Spleen (tissue), 11 donors: ENCODE measurements at regions not wholly inside any gene's neighbourhood (a gene's known extent, or its start where the extent isn't known, plus 50 kb on each side); places are given as distances from the start of the nearest gene placed in this dataset.

Source experiments
- DNase-seq: peaks from one replicate; pipeline ENCODE4 v3.0.0-alpha.2; 2020
- H3K27ac ChIP-seq, 8 donors: fragments of 200-600 bp; sonication (generic) in 7 of 8; 1 replicate in 4 of 8; 2 replicates in 4 of 8; pipeline versions ENCODE4 v1.5.0 to v1.8.0; 2016 to 2021; ENCODE audit warnings: inconsistent platforms in 4 of 8, mild to moderate bottlenecking in 4 of 8, moderate library complexity in 1 of 8
- H3K27me3 ChIP-seq, 7 donors: fragments of 200-600 bp; sonication (generic) in 6 of 7; replicated peaks in 1 of 7; 1 replicate in 4 of 7; 2 replicates in 3 of 7; pipeline versions ENCODE4 v1.5.0 to v1.8.0; 2016 to 2021; ENCODE audit warnings: inconsistent platforms in 3 of 7, mild to moderate bottlenecking in 1 of 7
- H3K36me3 ChIP-seq, 6 donors: fragments of 200-600 bp; sonication (generic) in 5 of 6; 1 replicate in 4 of 6; 2 replicates in 2 of 6; pipeline versions ENCODE4 v1.5.0 to v1.8.0; 2016 to 2021; ENCODE audit warnings: inconsistent platforms in 2 of 6
- H3K4me1 ChIP-seq, 6 donors: fragments of 200-600 bp; sonication (generic) in 5 of 6; 1 replicate in 3 of 6; 2 replicates in 3 of 6; pipeline versions ENCODE4 v1.5.0 to v1.8.0; 2016 to 2021; ENCODE audit warnings: inconsistent platforms in 3 of 6
- H3K4me3 ChIP-seq, 8 donors: fragments of 200-600 bp; sonication (generic) in 7 of 8; 1 replicate in 4 of 8; 2 replicates in 4 of 8; pipeline versions ENCODE4 v1.5.0 to v1.8.0; 2016 to 2021; ENCODE audit warnings: inconsistent platforms in 4 of 8, mild to moderate bottlenecking in 4 of 8, moderate library complexity in 2 of 8
- H3K9me3 ChIP-seq, 8 donors: fragments of 200-600 bp; sonication (generic) in 7 of 8; 1 replicate in 4 of 8; 2 replicates in 4 of 8; pipeline versions ENCODE4 v1.5.0 to v1.8.0; 2016 to 2021; ENCODE audit warnings: inconsistent platforms in 4 of 8
- POLR2A ChIP-seq, 3 donors: fragments of 450-650 bp; IDR thresholded peaks; one replicate each; pipeline ENCODE4 v1.5.1; 2017; ENCODE audit warnings: antibody characterized with exemption in 3 of 3, mild to moderate bottlenecking in 1 of 3
- POLR2AphosphoS5 ChIP-seq, 3 donors: sonication (generic); formaldehyde crosslinking; IDR thresholded peaks; one replicate each; pipeline ENCODE4 v1.5.1; 2017; ENCODE audit warnings: antibody characterized with exemption in 3 of 3
- WGBS, 5 donors: extraction: QIAGEN DNeasy Blood & Tissue Kit in 3 of 5; methylation state at CpG; one replicate each; pipeline versions ENCODE4 v1.1.5 to v1.1.7; 2013 to 2018; 5-methylcytosine and 5-hydroxymethylcytosine counted together
- intact Hi-C: fragments of 100-400 bp; cut with DNase I; formaldehyde crosslinking; loops from one replicate; pipeline ENCODE4 v1.15.0; 2023; ENCODE audit warnings: low total_unique reads
- TF ChIP-seq, protein P1 (sequence below), 11 experiments: fragments of 200-600 bp in 7 of 11; fragments of 450-650 bp in 4 of 11; sonication (generic) in 4 of 11; IDR thresholded peaks in 8 of 11; conservative IDR thresholded peaks in 3 of 11; 1 replicate in 7 of 11; 2 replicates in 4 of 11; pipeline versions ENCODE4 v1.4.0 to v1.8.0; 2016 to 2021; ENCODE audit warnings: antibody characterized with exemption in 11 of 11, inconsistent platforms in 4 of 11, mild to moderate bottlenecking in 1 of 11
- donor health status: healthy with polysubstance abuse.
- donor health status: DM: no; HTN: no; CAD: no; lungs with moderate emphysema.
- donor health status: DM: no; HTN: no; CAD: no.
- donor health status: Bipolar disorder and iron deficiency.
- donor health status: healthy.
- donor health status: DM: no; HTN: no; CAD: no.
- donor health status: DM: yes; HTN: yes; CAD: no.

DNA sequence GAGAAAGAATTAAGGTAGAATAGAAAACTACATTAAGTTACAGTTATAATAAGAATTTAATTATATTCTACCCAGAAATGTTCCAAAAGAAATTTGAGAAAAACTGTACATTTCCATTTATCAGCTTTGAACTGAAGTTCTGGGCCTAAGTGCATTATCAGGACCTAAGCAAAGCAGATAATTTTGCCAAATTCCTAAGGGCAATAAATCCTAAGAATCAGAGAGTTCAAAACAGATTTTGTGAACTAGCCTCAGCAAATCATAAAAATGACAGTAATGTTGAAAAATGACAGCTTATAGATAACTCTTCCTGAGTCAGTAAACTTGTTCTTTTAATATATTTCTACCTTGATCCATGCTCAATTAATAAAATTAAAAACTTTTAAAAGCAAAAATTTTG is 662.1 kb upstream of the CDH9 start:
- no peak overlapping the region for H3K4me3 ChIP-seq
- intact Hi-C loops: no loop called here
- TF ChIP-seq, protein P1, sequence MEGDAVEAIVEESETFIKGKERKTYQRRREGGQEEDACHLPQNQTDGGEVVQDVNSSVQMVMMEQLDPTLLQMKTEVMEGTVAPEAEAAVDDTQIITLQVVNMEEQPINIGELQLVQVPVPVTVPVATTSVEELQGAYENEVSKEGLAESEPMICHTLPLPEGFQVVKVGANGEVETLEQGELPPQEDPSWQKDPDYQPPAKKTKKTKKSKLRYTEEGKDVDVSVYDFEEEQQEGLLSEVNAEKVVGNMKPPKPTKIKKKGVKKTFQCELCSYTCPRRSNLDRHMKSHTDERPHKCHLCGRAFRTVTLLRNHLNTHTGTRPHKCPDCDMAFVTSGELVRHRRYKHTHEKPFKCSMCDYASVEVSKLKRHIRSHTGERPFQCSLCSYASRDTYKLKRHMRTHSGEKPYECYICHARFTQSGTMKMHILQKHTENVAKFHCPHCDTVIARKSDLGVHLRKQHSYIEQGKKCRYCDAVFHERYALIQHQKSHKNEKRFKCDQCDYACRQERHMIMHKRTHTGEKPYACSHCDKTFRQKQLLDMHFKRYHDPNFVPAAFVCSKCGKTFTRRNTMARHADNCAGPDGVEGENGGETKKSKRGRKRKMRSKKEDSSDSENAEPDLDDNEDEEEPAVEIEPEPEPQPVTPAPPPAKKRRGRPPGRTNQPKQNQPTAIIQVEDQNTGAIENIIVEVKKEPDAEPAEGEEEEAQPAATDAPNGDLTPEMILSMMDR (IDR thresholded peaks at IDR 0.05 in 8 of 11, conservative IDR thresholded peaks at IDR 0.05 in 3 of 11): no peak
- no peak for TF ChIP-seq POLR2AphosphoS5 (IDR thresholded peaks at IDR 0.05)
- TF ChIP-seq POLR2A (IDR thresholded peaks at IDR 0.05): no peak
- no peaks in the 10 kb centered on the region for H3K4me1 ChIP-seq
- H3K36me3 ChIP-seq: no peaks in the 10 kb centered on the region
- H3K9me3 ChIP-seq: peaks cover 0 to 15% (median 2%) of the 10 kb centered on the region in 8 donors
- no peaks in the 10 kb centered on the region for H3K27me3 ChIP-seq
- no peak for DNase-seq
- no peak overlapping the region for H3K27ac ChIP-seq

DNA sequence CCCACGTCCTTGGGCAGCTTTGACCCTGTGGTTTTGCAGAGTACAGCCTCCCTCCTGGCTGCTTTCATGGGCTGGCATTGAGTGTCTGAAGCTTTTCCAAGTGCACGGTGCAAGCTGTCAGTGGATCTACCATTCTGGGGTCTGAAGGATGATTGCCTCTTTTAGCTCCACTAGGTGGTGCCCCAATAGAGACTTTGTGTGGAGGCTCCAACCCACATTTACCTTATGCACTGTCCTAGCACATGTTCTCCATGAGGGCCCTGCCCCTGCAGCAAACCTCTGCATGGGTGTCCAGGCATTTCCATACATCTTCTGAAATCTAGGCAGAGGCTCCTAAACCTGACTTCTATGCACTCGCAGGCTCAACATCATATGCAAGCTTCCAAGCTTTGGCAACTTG is 644.2 kb upstream of the CDH9 start:
- no peaks in the 10 kb centered on the region for H3K4me1 ChIP-seq
- WGBS, 5 donors: 71 to 86% (median 77%) methylated on average over 3 of the region's 3 CpGs
- H3K36me3 ChIP-seq: no peaks in the 10 kb centered on the region
- no peak for TF ChIP-seq POLR2AphosphoS5 (IDR thresholded peaks at IDR 0.05)
- TF ChIP-seq, protein P1 (IDR thresholded peaks at IDR 0.05 in 8 of 11, conservative IDR thresholded peaks at IDR 0.05 in 3 of 11): no peak
- no peak for TF ChIP-seq POLR2A (IDR thresholded peaks at IDR 0.05)
- no peak for DNase-seq
- intact Hi-C loops: no loop called here
- no peak overlapping the region for H3K27ac ChIP-seq
- H3K27me3 ChIP-seq: no peaks in the 10 kb centered on the region
- peaks cover 0 to 25% (median 12%) of the 10 kb centered on the region in 8 donors for H3K9me3 ChIP-seq
- no peak overlapping the region for H3K4me3 ChIP-seq

DNA sequence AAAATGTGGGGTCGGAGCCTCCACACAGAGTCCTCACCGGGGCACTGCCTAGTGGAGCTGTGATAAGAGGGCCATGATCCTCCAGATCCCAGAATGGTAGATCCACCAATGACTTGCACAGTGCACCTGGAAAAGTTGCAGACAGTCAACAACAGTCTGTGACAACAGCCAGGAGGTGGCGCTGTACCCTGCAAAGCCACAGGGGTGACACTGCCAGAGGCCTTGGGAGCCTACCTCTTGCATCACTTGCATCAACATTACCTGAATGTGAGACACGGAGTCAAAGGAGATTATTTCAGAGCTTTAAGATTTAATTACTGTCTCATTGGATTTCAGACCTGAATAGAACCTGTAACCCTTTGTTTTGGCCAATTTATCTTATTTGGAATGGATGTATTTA is 614.1 kb upstream of the CDH9 start:
- H3K36me3 ChIP-seq: no peaks in the 10 kb centered on the region

DNA sequence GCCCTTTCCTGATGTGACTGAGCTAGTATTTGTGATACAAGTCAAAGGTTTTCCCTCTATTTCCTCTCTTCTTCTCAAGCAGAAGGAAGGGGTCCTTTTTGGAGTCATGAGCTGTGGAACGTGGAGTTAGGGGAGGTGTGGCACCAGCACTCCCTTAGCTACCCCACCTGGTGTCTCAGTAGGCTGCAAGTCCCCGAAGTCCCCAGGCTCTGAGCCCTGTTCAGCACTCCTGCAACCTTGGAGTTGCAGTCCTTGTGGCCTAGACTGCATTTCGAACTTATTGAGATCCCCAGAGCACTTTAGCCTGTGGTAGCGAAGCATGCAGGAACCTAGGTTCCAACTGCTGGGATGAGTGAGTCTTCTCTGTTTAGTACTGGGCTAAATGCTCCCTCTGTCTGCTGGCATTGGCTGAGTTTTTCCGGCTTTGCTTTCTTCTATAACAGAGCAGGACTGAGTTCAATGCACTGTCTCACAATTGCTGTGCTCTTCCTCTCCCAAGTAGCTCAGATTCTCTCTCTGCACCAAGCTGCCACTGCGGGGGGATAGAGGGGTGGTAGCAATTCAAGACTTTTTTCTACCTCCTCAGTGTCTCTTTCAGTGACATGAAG is 600.7 kb upstream of the CDH9 start:
- Histone ChIP-seq H3K9me3 (peaks cover 0 to 36% (median 12%) of the 10 kb centered on the region in 8 donors), H3K27ac (no peak overlapping the region), H3K36me3 (no peaks in the 10 kb centered on the region), H3K27me3 (no peaks in the 10 kb centered on the region), H3K4me1 (no peaks in the 10 kb centered on the region), H3K4me3 (no peak overlapping the region)
- no peak for TF ChIP-seq POLR2A (IDR thresholded peaks at IDR 0.05)
- TF ChIP-seq POLR2AphosphoS5 (IDR thresholded peaks at IDR 0.05): no peak
- TF ChIP-seq, protein P1 (IDR thresholded peaks at IDR 0.05 in 8 of 11, conservative IDR thresholded peaks at IDR 0.05 in 3 of 11): no peak
- intact Hi-C loops: no loop called here
- WGBS, 5 donors: 66 to 78% (median 70%) methylated on average over 5 to 6 of the region's 6 CpGs
- DNase-seq: no peak

More for the DNA sequence above, 614.1 kb upstream of the CDH9 start:
- no peaks in the 10 kb centered on the region for H3K4me1 ChIP-seq
- DNase-seq: no peak
- H3K4me3 ChIP-seq: no peak overlapping the region
- peaks cover 0 to 34% (median 9%) of the 10 kb centered on the region in 8 donors for H3K9me3 ChIP-seq
- no peak overlapping the region for H3K27ac ChIP-seq
- intact Hi-C loops: no loop called here
- no peaks in the 10 kb centered on the region for H3K27me3 ChIP-seq
- TF ChIP-seq, protein P1 (IDR thresholded peaks at IDR 0.05 in 8 of 11, conservative IDR thresholded peaks at IDR 0.05 in 3 of 11): no peak
- TF ChIP-seq POLR2A (IDR thresholded peaks at IDR 0.05) (no peak), POLR2AphosphoS5 (IDR thresholded peaks at IDR 0.05) (no peak)
- whole genome bisulfite sequencing, 5 donors: 74 to 86% (median 84%) methylated on average over 3 to 4 of the region's 4 CpGs
